Ishikawa (cell line): ENCODE measurements at regions not wholly inside any gene's neighbourhood (a gene's known extent, or its start where the extent isn't known, plus 50 kb on each side); places are given as distances from the start of the nearest gene placed in this dataset.

Experiments used
- CEBPB ChIP-seq: IDR thresholded peaks from 2 replicates; pipeline ENCODE4 v1.6.1; 2012
- CREB1 ChIP-seq: IDR thresholded peaks from 2 replicates; pipeline ENCODE4 v1.6.1; 2012; ENCODE audit warnings: low read depth
- EGR1 ChIP-seq: IDR thresholded peaks from 2 replicates; pipeline ENCODE4 v1.6.1; 2012
- EP300 ChIP-seq: IDR thresholded peaks from 2 replicates; pipeline ENCODE4 v1.6.1; 2012; ENCODE audit warnings: borderline replicate concordance
- FOXM1 ChIP-seq: IDR thresholded peaks from 2 replicates; pipeline ENCODE4 v1.6.1; 2012; ENCODE audit warnings: low read depth, borderline replicate concordance
- NFIC ChIP-seq: IDR thresholded peaks from 2 replicates; pipeline ENCODE4 v1.6.1; 2012
- RAD21 ChIP-seq: IDR thresholded peaks from 2 replicates; pipeline ENCODE4 v1.6.1; 2012; ENCODE audit warnings: low read depth
- TAF1 ChIP-seq: IDR thresholded peaks from 2 replicates; pipeline ENCODE4 v1.6.1; 2012; ENCODE audit warnings: low read depth, mild to moderate bottlenecking
- TCF12 ChIP-seq: IDR thresholded peaks from 2 replicates; pipeline ENCODE4 v1.6.1; 2012; ENCODE audit warnings: low read depth
- TEAD4 ChIP-seq: IDR thresholded peaks from 2 replicates; pipeline ENCODE4 v1.6.1; 2012
- YY1 ChIP-seq: IDR thresholded peaks from 2 replicates; pipeline ENCODE4 v1.6.1; 2012; ENCODE audit warnings: low read depth
- ZBTB7A ChIP-seq: IDR thresholded peaks from 2 replicates; pipeline ENCODE4 v1.6.1; 2012; ENCODE audit warnings: low read depth
- TF ChIP-seq, protein P1 (sequence below): IDR thresholded peaks from 2 replicates; pipeline ENCODE4 v1.6.1; 2012
- TF ChIP-seq, protein P2 (sequence below): IDR thresholded peaks from 2 replicates; pipeline ENCODE4 v1.6.1; 2012
- TF ChIP-seq, protein P3 (sequence below): IDR thresholded peaks from 2 replicates; pipeline ENCODE4 v1.6.1; 2012; ENCODE audit warnings: low read depth, mild to moderate bottlenecking

DNA sequence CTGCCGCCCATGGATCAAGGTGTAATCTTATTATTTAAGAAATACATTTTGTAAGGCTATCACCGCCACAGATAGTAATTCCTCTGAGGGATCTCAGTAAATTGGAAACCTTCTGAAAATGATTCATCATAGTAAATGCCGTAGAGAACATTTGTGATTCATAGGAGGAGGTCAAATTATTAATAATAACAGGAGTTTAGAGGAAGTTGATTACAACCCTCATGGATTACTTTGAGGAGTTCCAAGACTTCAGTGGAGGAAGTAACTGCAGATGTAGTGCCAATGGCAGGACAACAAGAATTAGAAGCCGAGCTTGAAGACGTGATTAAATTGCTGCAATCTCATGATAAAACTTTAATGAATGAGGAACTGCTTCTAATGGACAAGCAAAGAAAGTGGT lies 280.1 kb downstream of the PTPRC start:
- TF ChIP-seq TAF1 (no peak), CEBPB (no peak)
- TF ChIP-seq, protein P1, sequence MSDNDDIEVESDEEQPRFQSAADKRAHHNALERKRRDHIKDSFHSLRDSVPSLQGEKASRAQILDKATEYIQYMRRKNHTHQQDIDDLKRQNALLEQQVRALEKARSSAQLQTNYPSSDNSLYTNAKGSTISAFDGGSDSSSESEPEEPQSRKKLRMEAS: no peak

DNA sequence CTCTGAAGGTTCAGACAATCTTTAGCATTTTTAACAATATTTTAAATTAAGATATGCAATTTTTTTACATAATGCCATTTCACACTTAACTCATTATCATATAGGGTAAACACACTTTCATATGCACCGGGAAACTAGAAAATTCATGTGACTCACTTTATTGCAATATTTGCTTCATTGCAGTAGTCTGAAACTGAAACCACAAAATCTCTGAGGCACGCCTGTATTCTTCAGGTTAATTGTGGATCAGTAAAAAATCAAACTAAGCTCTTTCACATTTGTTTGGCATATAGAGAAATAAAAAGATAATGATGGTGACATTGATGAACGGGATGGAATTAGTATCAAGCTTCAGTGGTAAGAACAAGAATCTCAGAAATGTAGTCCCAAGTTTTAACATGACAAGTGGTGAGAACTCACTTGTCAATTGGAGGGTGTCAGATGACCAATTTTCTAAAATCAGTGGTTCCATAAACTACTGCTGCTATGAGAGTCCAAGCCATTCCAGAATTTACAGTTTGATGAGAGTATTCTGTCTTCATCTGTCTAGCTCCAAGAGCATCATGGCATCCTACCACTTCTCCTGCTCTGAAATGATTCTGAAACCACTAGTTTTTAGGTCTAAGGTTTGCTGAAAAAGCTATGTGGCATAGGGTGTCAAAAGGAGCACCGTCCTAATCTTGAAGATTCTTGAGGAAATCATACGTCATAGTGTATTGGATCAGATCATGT lies 281.0 kb downstream of the PTPRC start:
- TF ChIP-seq YY1 (no peak), EGR1 (no peak), RAD21 (no peak), EP300 (no peak), ZBTB7A (no peak), TEAD4 (no peak), TCF12 (no peak), NFIC (no peak), TAF1 (no peak), CREB1 (no peak), CEBPB (no peak), FOXM1 (no peak)
- TF ChIP-seq, protein P2, sequence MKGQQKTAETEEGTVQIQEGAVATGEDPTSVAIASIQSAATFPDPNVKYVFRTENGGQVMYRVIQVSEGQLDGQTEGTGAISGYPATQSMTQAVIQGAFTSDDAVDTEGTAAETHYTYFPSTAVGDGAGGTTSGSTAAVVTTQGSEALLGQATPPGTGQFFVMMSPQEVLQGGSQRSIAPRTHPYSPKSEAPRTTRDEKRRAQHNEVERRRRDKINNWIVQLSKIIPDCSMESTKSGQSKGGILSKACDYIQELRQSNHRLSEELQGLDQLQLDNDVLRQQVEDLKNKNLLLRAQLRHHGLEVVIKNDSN: no peak
- TF ChIP-seq, protein P3, sequence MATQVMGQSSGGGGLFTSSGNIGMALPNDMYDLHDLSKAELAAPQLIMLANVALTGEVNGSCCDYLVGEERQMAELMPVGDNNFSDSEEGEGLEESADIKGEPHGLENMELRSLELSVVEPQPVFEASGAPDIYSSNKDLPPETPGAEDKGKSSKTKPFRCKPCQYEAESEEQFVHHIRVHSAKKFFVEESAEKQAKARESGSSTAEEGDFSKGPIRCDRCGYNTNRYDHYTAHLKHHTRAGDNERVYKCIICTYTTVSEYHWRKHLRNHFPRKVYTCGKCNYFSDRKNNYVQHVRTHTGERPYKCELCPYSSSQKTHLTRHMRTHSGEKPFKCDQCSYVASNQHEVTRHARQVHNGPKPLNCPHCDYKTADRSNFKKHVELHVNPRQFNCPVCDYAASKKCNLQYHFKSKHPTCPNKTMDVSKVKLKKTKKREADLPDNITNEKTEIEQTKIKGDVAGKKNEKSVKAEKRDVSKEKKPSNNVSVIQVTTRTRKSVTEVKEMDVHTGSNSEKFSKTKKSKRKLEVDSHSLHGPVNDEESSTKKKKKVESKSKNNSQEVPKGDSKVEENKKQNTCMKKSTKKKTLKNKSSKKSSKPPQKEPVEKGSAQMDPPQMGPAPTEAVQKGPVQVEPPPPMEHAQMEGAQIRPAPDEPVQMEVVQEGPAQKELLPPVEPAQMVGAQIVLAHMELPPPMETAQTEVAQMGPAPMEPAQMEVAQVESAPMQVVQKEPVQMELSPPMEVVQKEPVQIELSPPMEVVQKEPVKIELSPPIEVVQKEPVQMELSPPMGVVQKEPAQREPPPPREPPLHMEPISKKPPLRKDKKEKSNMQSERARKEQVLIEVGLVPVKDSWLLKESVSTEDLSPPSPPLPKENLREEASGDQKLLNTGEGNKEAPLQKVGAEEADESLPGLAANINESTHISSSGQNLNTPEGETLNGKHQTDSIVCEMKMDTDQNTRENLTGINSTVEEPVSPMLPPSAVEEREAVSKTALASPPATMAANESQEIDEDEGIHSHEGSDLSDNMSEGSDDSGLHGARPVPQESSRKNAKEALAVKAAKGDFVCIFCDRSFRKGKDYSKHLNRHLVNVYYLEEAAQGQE: no peak
- TF ChIP-seq, protein P1: no peak

DNA sequence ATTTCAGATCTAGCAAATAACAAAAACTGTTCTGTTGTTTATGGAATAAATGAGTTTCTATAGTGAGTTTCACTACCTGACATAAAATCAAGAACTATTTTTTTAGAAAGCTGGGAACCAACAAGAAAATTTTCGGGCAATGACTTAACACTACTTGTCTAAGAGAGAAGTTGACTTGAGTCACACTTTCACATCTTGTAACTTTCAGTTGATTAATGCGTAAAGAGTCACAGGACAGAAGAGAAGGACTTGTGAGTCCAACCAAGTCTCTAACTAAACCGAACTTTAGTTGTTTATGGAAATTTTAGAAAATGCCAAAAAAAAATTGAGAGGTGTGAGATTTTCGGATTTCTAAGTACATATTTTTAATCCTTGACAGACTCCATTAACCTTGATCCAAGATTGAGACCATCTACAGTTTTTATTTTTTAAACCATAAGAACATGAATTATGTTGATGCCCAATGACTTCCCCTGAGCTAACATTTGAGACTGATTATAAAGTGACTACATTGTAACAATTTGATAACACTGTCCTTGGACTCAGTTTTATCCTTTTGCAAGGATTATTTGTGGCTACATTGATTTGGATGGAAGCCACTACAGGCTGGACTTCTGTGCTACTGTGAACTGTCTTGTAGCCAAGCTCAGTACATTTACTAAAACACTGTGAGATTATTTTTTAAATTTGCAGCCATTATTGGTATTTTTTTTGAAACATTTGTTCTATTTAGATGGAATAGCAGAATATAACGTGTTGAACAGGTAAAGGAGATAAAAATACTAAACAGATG lies 284.0 kb downstream of the PTPRC start:
- TF ChIP-seq TCF12 (no peak), CEBPB (no peak)
- TF ChIP-seq, protein P1: no peak

DNA sequence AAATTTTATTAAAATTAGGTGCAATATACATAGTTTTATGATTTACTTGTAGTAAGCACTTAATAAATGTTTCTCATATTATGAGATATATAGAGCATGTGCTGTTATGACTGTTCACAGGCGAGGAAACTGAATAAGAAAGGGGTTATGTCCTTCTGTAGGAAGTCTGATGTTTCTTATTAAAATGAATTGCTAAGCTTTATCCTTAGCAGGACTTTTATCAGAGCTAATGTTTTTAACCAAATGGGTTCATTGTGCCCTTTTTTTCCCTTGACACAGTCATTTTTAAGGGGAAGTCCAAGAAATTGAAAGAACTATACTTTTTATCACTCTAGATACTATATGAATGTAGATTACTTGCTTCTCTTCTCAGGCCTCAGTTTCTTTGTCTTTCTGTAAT lies 285.2 kb downstream of the PTPRC start:
- no peak for TF ChIP-seq TCF12
- TF ChIP-seq TAF1: no peak
- no peak for TF ChIP-seq CEBPB
- TF ChIP-seq YY1: no peak
- no peak for TF ChIP-seq EGR1
- TF ChIP-seq NFIC: no peak
- TF ChIP-seq CREB1: no peak
- TF ChIP-seq, protein P3: no peak
- no peak for TF ChIP-seq ZBTB7A
- TF ChIP-seq, protein P1: no peak
- TF ChIP-seq EP300: no peak
- no peak for TF ChIP-seq FOXM1
- TF ChIP-seq, protein P2: no peak
- no peak for TF ChIP-seq TEAD4
- no peak for TF ChIP-seq RAD21

DNA sequence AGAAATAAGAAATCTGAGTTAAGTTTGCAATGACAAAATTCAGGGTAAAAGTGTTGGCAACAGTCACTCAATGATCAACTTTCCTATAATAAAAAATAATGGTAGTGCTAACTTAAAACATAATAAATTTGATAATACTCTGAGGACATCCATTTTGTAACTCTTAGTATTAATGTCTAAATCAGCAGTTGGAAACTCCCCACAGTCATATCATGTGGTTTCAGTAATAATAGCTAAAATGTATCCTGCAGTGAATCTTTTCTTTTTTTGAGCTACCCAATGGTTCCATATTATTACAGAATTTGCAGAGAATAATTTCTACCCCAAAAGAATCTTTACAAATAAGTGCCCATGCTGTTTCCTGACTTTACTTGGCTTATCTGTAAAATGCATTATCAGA lies 286.7 kb downstream of the PTPRC start:
- TF ChIP-seq CREB1 (no peak), FOXM1 (no peak), EGR1 (no peak), RAD21 (no peak), TEAD4 (no peak), YY1 (no peak), TCF12 (no peak), ZBTB7A (no peak)
- TF ChIP-seq, protein P1: no peak
- TF ChIP-seq, protein P3: no peak
- TF ChIP-seq, protein P2: no peak
